ENCODE measurements at regions not wholly inside any gene's neighbourhood (a gene's known extent, or its start where the extent isn't known, plus 50 kb on each side); places are given as distances from the start of the nearest gene placed in this dataset.

GRCh38 chr6:43949551-43949991 is 177.7 kb downstream of the MRPL14 start:
- Histone ChIP-seq H3K36me3 (replicated peaks; ENCODE audit: control insufficient read depth, insufficient read depth, low read length) (no peaks in the 10 kb centered on the region), H3K27me3 (ENCODE audit: control insufficient read depth, insufficient read depth, low read length) (no peaks in the 10 kb centered on the region), H3K4me3 (ENCODE audit: insufficient read depth, low read depth, low read length) (no peak overlapping the region)
- no peak for DNase-seq

- no peak overlapping the region for H3K4me3 ChIP-seq (ENCODE audit: insufficient read depth, low read depth, low read length)
- H3K36me3 ChIP-seq (replicated peaks; ENCODE audit: control insufficient read depth, insufficient read depth, low read length), result no peaks in the 10 kb centered on the region
- H3K27me3 ChIP-seq (ENCODE audit: control insufficient read depth, insufficient read depth, low read length), result no peaks in the 10 kb centered on the region
- no peak for DNase-seq
These were observed 178.4 kb downstream of the MRPL14 start for GRCh38 chr6:43948527-43949485.

GRCh38 chr6:43947860-43948259 is 177.8 kb downstream of the VEGFA start:
- Histone ChIP-seq H3K27me3 (ENCODE audit: control insufficient read depth, insufficient read depth, low read length) (no peaks in the 10 kb centered on the region), H3K4me3 (ENCODE audit: insufficient read depth, low read depth, low read length) (no peak overlapping the region), H3K36me3 (replicated peaks; ENCODE audit: control insufficient read depth, insufficient read depth, low read length) (no peaks in the 10 kb centered on the region)
- DNase-seq, result no peak

DNA sequence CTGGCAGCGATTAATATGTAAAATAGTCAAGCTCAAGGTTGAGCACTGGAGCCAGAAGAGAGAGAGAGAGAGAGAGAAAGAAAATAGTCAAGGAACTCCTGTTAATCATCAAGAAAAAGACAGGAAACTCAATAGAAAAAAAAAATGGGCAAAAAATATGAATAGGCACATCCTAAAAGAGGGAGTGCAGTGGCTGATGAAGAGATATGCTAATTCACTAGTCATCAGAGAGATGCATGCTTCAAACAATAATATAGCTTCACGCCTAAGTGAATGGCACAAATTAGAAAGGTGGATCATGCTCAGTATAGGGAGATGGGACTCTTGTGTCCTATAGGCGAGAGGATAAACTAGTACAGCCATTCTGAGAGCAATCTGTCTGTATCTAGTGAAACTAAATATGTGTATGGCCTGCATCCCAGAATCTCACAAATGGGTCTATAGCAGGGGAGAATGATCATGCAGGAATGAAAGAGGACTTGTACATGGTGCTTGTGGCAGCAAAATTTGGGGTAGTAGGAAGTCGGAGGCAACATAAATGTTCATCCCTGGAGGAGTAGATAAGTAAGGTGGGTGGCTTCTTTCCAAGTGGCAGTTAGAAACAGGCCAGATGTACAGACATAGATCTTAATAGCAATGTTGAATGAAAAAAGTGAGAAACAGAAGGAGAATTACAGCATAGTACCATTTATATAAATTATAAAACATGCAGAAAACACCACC is 176.8 kb downstream of the VEGFA start:
- DNase-seq, result no peak
- no peak overlapping the region for H3K4me3 ChIP-seq (ENCODE audit: insufficient read depth, low read depth, low read length)

GRCh38 chr6:43945768-43946080 is 175.7 kb downstream of the VEGFA start:
- no peak overlapping the region for H3K4me3 ChIP-seq (ENCODE audit: insufficient read depth, low read depth, low read length)
- H3K36me3 ChIP-seq (replicated peaks; ENCODE audit: control insufficient read depth, insufficient read depth, low read length), result no peaks in the 10 kb centered on the region
- DNase-seq, result no peak
- no peaks in the 10 kb centered on the region for H3K27me3 ChIP-seq (ENCODE audit: control insufficient read depth, insufficient read depth, low read length)

More for the DNA sequence above, 176.8 kb downstream of the VEGFA start:
- no peaks in the 10 kb centered on the region for H3K27me3 ChIP-seq (ENCODE audit: control insufficient read depth, insufficient read depth, low read length)
- no peaks in the 10 kb centered on the region for H3K36me3 ChIP-seq (replicated peaks; ENCODE audit: control insufficient read depth, insufficient read depth, low read length)

DNA sequence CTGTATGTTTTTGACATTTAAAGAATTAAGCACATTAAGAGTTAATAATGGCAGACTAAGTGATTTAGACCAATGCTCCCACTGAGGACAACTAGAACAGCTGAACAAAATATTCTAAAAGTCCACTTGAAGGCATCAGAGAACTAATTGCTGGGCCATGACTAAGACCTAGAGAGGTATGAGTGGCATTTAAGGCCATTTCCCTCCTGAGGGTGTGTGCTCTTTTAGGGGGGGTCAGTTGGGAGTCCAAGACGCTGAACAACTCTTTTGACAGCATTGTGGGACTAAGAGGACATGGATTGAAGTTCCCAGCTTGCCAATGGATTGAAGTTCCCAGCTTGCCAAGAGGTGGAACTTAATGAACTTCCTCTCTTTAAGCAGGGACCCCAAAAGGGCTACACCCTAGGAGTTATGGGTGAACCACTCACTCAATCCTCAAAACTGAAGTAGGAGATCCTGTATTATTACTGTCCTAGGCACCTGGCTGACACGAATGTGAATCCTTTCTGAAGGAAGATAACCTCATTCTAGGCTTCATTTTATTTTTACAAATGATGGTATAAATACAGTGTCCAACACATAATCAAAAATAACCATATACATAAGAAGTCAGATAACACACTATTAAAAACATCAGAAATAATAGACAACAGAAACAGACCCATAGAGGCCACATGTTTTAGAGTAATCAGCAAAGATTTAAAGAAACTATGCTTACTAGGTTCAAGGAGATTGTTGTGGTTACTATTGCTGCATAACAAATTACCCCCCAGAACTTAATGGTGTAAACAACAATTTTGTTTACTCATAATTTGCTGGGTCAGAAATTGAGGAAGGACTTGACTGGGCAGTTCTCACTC is 175.1 kb downstream of the VEGFA start:
- Histone ChIP-seq H3K4me3 (ENCODE audit: insufficient read depth, low read depth, low read length) (no peak overlapping the region), H3K27me3 (ENCODE audit: control insufficient read depth, insufficient read depth, low read length) (no peaks in the 10 kb centered on the region)
- DNase-seq, result no peak

GRCh38 chr6:43943781-43944250 is 173.8 kb downstream of the VEGFA start:
- no peaks in the 10 kb centered on the region for H3K36me3 ChIP-seq (replicated peaks; ENCODE audit: control insufficient read depth, insufficient read depth, low read length)
- H3K4me3 ChIP-seq (ENCODE audit: insufficient read depth, low read depth, low read length), result no peak overlapping the region
- H3K27me3 ChIP-seq (ENCODE audit: control insufficient read depth, insufficient read depth, low read length), result no peaks in the 10 kb centered on the region
- DNase-seq, result no peak

More for the DNA sequence above, 175.1 kb downstream of the VEGFA start:
- no peaks in the 10 kb centered on the region for H3K36me3 ChIP-seq (replicated peaks; ENCODE audit: control insufficient read depth, insufficient read depth, low read length)

- DNase-seq, result no peak
- no peak overlapping the region for H3K4me3 ChIP-seq (ENCODE audit: insufficient read depth, low read depth, low read length)
- H3K27me3 ChIP-seq (ENCODE audit: control insufficient read depth, insufficient read depth, low read length), result no peaks in the 10 kb centered on the region
- no peaks in the 10 kb centered on the region for H3K36me3 ChIP-seq (replicated peaks; ENCODE audit: control insufficient read depth, insufficient read depth, low read length)
These were observed 173.2 kb downstream of the VEGFA start for GRCh38 chr6:43943099-43943766.

- no peak for DNase-seq
- no peak overlapping the region for H3K4me3 ChIP-seq (ENCODE audit: insufficient read depth, low read depth, low read length)
- no peaks in the 10 kb centered on the region for H3K36me3 ChIP-seq (replicated peaks; ENCODE audit: control insufficient read depth, insufficient read depth, low read length)
- no peaks in the 10 kb centered on the region for H3K27me3 ChIP-seq (ENCODE audit: control insufficient read depth, insufficient read depth, low read length)
These were observed 172.6 kb downstream of the VEGFA start for GRCh38 chr6:43942616-43943015.

- no peaks in the 10 kb centered on the region for H3K27me3 ChIP-seq (ENCODE audit: control insufficient read depth, insufficient read depth, low read length)
- H3K36me3 ChIP-seq (replicated peaks; ENCODE audit: control insufficient read depth, insufficient read depth, low read length), result no peaks in the 10 kb centered on the region
- DNase-seq, result no peak
These were observed 172.0 kb downstream of the VEGFA start for GRCh38 chr6:43942011-43942442.

DNA sequence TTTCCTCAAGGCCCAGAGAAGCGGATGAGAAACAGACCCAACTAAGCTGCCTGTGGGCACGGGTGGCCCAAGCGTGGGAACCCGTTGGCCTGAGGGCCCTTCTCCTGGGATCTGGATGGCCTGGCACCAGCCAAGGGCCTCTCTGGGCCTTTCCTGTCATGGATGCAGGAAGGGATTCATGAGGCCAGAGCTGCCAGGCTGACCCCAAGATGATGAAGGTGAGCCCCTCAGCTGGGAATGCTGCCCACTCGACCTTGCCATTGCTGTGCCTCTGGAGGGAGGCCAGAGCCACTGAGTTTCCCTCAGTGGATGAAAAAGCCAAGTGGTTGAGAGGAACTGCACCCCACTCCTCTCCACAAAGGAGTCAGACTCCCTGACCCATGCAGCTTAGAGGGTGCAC is 171.2 kb downstream of the VEGFA start:
- no peak overlapping the region for H3K4me3 ChIP-seq (ENCODE audit: insufficient read depth, low read depth, low read length)
- H3K36me3 ChIP-seq (replicated peaks; ENCODE audit: control insufficient read depth, insufficient read depth, low read length), result no peaks in the 10 kb centered on the region
- no peaks in the 10 kb centered on the region for H3K27me3 ChIP-seq (ENCODE audit: control insufficient read depth, insufficient read depth, low read length)
- no peak for DNase-seq

More at GRCh38 chr6:43942011-43942442, 172.0 kb downstream of the VEGFA start:
- no peak overlapping the region for H3K4me3 ChIP-seq (ENCODE audit: insufficient read depth, low read depth, low read length)

DNA sequence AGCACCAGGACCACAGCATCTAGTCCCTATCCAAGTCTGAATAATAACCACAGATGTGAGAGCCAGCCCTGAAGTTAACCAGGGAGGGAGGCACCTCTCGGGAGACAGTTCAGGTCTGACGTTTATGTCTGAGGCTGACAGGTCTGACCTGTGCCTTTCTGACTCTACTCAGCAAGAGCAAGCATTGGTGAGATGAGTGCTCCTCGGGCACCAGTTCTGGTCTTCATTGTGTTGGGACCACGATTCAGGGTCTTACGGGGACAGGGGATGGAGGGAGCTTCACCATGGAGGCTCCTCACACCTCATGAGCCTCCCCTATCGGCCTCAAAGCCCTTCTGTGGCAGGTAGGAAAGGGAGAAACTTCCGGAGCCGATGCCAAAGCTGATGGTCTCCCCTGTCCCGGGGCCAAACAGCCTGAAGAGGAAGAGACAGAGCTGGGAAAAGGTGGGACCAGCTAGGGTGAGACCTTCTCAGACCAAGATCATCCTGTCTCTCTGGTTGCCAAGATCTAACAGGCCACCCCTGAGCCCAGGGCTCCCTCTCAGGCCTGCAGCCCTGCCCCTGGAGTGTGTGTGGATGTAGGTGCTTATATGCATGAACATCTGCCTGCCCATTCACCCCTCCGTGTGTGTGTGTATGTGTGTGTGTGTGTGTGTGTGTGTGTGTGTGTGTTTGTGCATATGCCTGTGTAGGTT is 170.5 kb downstream of the VEGFA start:
- DNase-seq, result no peak
- Histone ChIP-seq H3K27me3 (ENCODE audit: control insufficient read depth, insufficient read depth, low read length) (no peaks in the 10 kb centered on the region), H3K36me3 (replicated peaks; ENCODE audit: control insufficient read depth, insufficient read depth, low read length) (no peaks in the 10 kb centered on the region), H3K4me3 (ENCODE audit: insufficient read depth, low read depth, low read length) (no peak overlapping the region)

GRCh38 chr6:43940071-43940392 is 170.0 kb downstream of the VEGFA start:
- Histone ChIP-seq H3K36me3 (replicated peaks; ENCODE audit: control insufficient read depth, insufficient read depth, low read length) (no peaks in the 10 kb centered on the region), H3K27me3 (ENCODE audit: control insufficient read depth, insufficient read depth, low read length) (no peaks in the 10 kb centered on the region), H3K4me3 (ENCODE audit: insufficient read depth, low read depth, low read length) (no peak overlapping the region)
- DNase-seq, result no peak

Data from H7 (cell line).